ENCODE measurements at regions not wholly inside any gene's neighbourhood (a gene's known extent, or its start where the extent isn't known, plus 50 kb on each side); places are given as distances from the start of the nearest gene placed in this dataset.

DNA sequence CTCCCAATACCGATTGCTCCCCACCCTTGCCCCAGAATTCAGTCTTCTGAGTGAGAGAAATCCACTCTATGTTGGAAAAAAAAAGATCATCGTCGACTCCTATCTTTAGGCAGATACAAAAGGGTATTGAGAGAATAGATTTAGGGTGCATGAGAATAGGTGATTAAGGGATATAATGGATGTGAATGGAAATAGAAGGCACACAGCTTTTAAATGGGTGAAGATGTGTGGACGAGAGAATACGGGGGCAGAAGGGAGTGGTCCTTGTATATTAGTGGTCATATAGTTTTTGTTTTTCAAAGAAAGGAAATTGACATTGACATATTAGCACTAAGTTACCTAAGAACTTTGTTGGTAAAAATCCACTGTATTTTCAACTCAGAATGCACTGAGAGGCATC, 98.6 kb upstream of the HDAC9 start:
- no peak for TF ChIP-seq CEBPB (IDR thresholded peaks at IDR 0.05)
- no peak for TF ChIP-seq FOXM1 (IDR thresholded peaks at IDR 0.05; ENCODE audit: borderline replicate concordance, low read depth)
- no peak for TF ChIP-seq EGR1 (IDR thresholded peaks at IDR 0.05)
- no peak for TF ChIP-seq TAF1 (IDR thresholded peaks at IDR 0.05; ENCODE audit: low read depth)
- TF ChIP-seq EP300 (IDR thresholded peaks at IDR 0.05; ENCODE audit: borderline replicate concordance), result no peak
- TF ChIP-seq TCF12 (IDR thresholded peaks at IDR 0.05; ENCODE audit: low read depth), result no peak
- TF ChIP-seq TEAD4 (IDR thresholded peaks at IDR 0.05), result no peak
- TF ChIP-seq, protein P1, sequence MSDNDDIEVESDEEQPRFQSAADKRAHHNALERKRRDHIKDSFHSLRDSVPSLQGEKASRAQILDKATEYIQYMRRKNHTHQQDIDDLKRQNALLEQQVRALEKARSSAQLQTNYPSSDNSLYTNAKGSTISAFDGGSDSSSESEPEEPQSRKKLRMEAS (IDR thresholded peaks at IDR 0.05), result no peak

DNA sequence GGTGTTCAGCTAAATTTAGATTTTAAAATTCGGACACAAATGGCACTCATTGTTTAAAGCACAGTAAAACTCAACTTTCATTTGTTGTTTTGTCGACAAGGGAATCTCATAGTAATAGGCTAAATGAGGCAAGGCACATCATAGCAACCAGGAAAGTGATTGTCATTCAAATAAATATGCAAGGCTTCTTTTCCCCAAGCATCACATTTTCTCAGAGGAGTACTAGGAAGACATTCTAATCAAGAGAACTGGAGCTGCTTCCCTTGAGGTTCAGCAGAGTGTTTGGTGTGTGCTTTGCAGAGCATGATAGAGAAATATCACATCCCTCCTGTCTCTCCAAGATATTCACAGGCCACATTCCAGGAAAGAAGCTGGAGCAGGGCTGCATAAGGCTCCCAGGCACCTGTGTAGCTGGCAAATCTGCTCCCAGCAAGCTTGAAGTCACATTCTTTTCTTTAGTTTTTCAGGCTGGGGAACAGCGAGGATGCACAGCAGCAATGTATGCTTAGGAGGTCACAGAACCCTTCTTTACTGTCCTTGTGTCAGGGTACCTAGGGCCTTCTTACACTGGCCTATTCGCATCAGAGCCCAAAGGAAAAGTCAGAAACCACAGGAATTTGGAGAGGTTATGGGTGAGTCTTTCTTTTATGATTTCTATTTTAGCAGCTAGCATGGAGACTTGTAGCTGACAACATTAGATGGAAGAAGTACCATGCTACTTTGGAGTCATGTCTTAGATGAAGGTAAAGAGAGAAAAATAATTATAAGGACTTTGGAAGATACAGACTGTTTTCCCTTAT, 95.9 kb upstream of the HDAC9 start:
- TF ChIP-seq TCF12 (IDR thresholded peaks at IDR 0.05; ENCODE audit: low read depth) (no peak), TAF1 (IDR thresholded peaks at IDR 0.05; ENCODE audit: low read depth) (no peak), NFIC (IDR thresholded peaks at IDR 0.05) (no peak), CREB1 (IDR thresholded peaks at IDR 0.05; ENCODE audit: low read depth) (no peak), FOXM1 (IDR thresholded peaks at IDR 0.05; ENCODE audit: borderline replicate concordance, low read depth) (no peak), EGR1 (IDR thresholded peaks at IDR 0.05) (no peak), RAD21 (IDR thresholded peaks at IDR 0.05; ENCODE audit: low read depth) (no peak), ZBTB7A (IDR thresholded peaks at IDR 0.05; ENCODE audit: low read depth) (no peak), TEAD4 (IDR thresholded peaks at IDR 0.05) (no peak), EP300 (IDR thresholded peaks at IDR 0.05; ENCODE audit: borderline replicate concordance) (no peak)
- TF ChIP-seq, protein P2, sequence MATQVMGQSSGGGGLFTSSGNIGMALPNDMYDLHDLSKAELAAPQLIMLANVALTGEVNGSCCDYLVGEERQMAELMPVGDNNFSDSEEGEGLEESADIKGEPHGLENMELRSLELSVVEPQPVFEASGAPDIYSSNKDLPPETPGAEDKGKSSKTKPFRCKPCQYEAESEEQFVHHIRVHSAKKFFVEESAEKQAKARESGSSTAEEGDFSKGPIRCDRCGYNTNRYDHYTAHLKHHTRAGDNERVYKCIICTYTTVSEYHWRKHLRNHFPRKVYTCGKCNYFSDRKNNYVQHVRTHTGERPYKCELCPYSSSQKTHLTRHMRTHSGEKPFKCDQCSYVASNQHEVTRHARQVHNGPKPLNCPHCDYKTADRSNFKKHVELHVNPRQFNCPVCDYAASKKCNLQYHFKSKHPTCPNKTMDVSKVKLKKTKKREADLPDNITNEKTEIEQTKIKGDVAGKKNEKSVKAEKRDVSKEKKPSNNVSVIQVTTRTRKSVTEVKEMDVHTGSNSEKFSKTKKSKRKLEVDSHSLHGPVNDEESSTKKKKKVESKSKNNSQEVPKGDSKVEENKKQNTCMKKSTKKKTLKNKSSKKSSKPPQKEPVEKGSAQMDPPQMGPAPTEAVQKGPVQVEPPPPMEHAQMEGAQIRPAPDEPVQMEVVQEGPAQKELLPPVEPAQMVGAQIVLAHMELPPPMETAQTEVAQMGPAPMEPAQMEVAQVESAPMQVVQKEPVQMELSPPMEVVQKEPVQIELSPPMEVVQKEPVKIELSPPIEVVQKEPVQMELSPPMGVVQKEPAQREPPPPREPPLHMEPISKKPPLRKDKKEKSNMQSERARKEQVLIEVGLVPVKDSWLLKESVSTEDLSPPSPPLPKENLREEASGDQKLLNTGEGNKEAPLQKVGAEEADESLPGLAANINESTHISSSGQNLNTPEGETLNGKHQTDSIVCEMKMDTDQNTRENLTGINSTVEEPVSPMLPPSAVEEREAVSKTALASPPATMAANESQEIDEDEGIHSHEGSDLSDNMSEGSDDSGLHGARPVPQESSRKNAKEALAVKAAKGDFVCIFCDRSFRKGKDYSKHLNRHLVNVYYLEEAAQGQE (IDR thresholded peaks at IDR 0.05; ENCODE audit: low read depth), result no peak

DNA sequence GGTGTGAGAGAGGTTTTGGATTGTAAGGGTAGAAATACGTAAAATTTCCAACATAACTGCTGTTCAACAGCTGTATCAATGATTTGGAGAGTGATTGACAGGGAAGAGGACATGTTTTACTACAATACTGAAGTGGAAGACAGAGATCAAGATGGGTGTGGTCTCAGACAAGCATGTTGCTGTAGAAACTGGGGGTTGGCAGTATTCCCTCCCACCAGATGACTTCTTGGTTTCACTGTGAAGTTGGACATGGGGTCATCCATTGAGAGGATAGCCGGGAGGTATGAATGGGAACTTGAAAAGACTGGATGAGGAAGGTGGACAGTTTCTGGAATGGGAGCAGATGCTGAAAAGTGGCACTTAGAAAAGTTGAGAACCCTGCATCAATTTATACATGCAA, 95.3 kb upstream of the HDAC9 start:
- TF ChIP-seq, protein P3, sequence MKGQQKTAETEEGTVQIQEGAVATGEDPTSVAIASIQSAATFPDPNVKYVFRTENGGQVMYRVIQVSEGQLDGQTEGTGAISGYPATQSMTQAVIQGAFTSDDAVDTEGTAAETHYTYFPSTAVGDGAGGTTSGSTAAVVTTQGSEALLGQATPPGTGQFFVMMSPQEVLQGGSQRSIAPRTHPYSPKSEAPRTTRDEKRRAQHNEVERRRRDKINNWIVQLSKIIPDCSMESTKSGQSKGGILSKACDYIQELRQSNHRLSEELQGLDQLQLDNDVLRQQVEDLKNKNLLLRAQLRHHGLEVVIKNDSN (IDR thresholded peaks at IDR 0.05), result no peak
- TF ChIP-seq, protein P2 (IDR thresholded peaks at IDR 0.05; ENCODE audit: low read depth), result no peak
- TF ChIP-seq NFIC (IDR thresholded peaks at IDR 0.05), result no peak
- TF ChIP-seq RAD21 (IDR thresholded peaks at IDR 0.05; ENCODE audit: low read depth), result no peak
- TF ChIP-seq, protein P1 (IDR thresholded peaks at IDR 0.05), result no peak
- TF ChIP-seq ZBTB7A (IDR thresholded peaks at IDR 0.05; ENCODE audit: low read depth), result no peak
- TF ChIP-seq EP300 (IDR thresholded peaks at IDR 0.05; ENCODE audit: borderline replicate concordance), result no peak
- TF ChIP-seq CEBPB (IDR thresholded peaks at IDR 0.05), result no peak
- no peak for TF ChIP-seq TAF1 (IDR thresholded peaks at IDR 0.05; ENCODE audit: low read depth)
- no peak for TF ChIP-seq TCF12 (IDR thresholded peaks at IDR 0.05; ENCODE audit: low read depth)
- TF ChIP-seq TEAD4 (IDR thresholded peaks at IDR 0.05), result no peak
- no peak for TF ChIP-seq FOXM1 (IDR thresholded peaks at IDR 0.05; ENCODE audit: borderline replicate concordance, low read depth)
- TF ChIP-seq CREB1 (IDR thresholded peaks at IDR 0.05; ENCODE audit: low read depth), result no peak
- TF ChIP-seq EGR1 (IDR thresholded peaks at IDR 0.05), result no peak

DNA sequence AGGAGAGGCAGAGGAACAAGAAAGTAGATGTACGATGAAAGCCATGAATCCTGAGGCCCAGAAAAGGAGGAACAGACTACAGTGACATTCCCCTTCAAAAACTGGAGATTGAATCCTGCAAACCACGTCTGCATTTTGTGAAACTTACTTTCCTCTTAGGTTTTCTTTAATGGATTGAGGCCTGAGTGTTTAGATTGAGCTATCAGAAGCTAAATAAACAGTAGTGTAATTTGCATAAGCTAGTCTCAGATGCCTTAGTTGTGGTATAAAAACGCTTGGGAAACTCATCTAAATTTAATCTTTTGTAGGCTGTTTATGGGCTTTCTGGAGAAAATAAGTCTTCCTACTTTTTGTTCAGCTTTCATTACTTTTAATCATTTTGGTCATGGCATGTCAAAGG, 94.8 kb upstream of the HDAC9 start:
- TF ChIP-seq, protein P3 (IDR thresholded peaks at IDR 0.05), result no peak
- TF ChIP-seq NFIC (IDR thresholded peaks at IDR 0.05), result no peak
- TF ChIP-seq RAD21 (IDR thresholded peaks at IDR 0.05; ENCODE audit: low read depth), result no peak
- TF ChIP-seq, protein P2 (IDR thresholded peaks at IDR 0.05; ENCODE audit: low read depth), result no peak
- TF ChIP-seq EGR1 (IDR thresholded peaks at IDR 0.05), result no peak
- TF ChIP-seq TEAD4 (IDR thresholded peaks at IDR 0.05), result no peak
- TF ChIP-seq, protein P1 (IDR thresholded peaks at IDR 0.05), result no peak
- no peak for TF ChIP-seq CEBPB (IDR thresholded peaks at IDR 0.05)
- no peak for TF ChIP-seq ZBTB7A (IDR thresholded peaks at IDR 0.05; ENCODE audit: low read depth)
- no peak for TF ChIP-seq YY1 (IDR thresholded peaks at IDR 0.05; ENCODE audit: low read depth)
- no peak for TF ChIP-seq FOXM1 (IDR thresholded peaks at IDR 0.05; ENCODE audit: borderline replicate concordance, low read depth)
- no peak for TF ChIP-seq TCF12 (IDR thresholded peaks at IDR 0.05; ENCODE audit: low read depth)
- no peak for TF ChIP-seq EP300 (IDR thresholded peaks at IDR 0.05; ENCODE audit: borderline replicate concordance)
- no peak for TF ChIP-seq CREB1 (IDR thresholded peaks at IDR 0.05; ENCODE audit: low read depth)

Data from Ishikawa (cell line).